HEK293 (cell line): ENCODE measurements at regions not wholly inside any gene's neighbourhood (a gene's known extent, or its start where the extent isn't known, plus 50 kb on each side); places are given as distances from the start of the nearest gene placed in this dataset.

ENCODE experiments used
- CTCF ChIA-PET: fragments of 350-600 bp; formaldehyde crosslinking; extraction: SDS; loops from one replicate; lab custom pipeline; 2021; ENCODE audit warnings: antibody characterized with exemption; lab: Yijun Ruan, JAX
- POLR2A ChIA-PET: fragments of 300-600 bp; formaldehyde crosslinking; extraction: SDS; loops from one replicate; lab custom pipeline; 2020; ENCODE audit warnings: antibody characterized with exemption, inconsistent platforms; lab: Yijun Ruan, JAX
- H3K27ac ChIP-seq: fragments of 200-500 bp; sonication (Bioruptor generic); 2 replicates; pipeline ENCODE4 v1.5.1; 2014; ENCODE audit warnings: low read depth, low read length, control low read depth, inconsistent platforms; ENCODE audit errors: extremely low read depth
- H3K36me3 ChIP-seq, 2 experiments: fragments of 200-500 bp in 1 of 2; sonication (Bioruptor generic) in 1 of 2; 1 replicate in 1 of 2; 2 replicates in 1 of 2; pipeline ENCODE4 v1.5.1; 2014 to 2017; ENCODE audit warnings: inconsistent platforms in 2 of 2, low read length in 2 of 2; ENCODE audit not compliant: control insufficient read depth in 2 of 2, insufficient read depth in 1 of 2
- H3K4me1 ChIP-seq: fragments of 200-500 bp; sonication (Bioruptor generic); 2 replicates; pipeline ENCODE4 v1.5.1; 2014; ENCODE audit warnings: mild to moderate bottlenecking, low read length, inconsistent platforms; ENCODE audit not compliant: control insufficient read depth, insufficient read depth
- H3K4me3 ChIP-seq: 2 replicates; pipeline ENCODE4 v1.5.1; 2011; ENCODE audit warnings: low read depth, mild to moderate bottlenecking, control low read depth, low read length, moderate library complexity
- H3K9me3 ChIP-seq: fragments of 200-500 bp; sonication (Bioruptor generic); 2 replicates; pipeline ENCODE4 v1.5.1; 2014; ENCODE audit warnings: low read depth, low read length, inconsistent platforms; ENCODE audit not compliant: control insufficient read depth, insufficient read depth
- EGR2 ChIP-seq: fragments of 450-650 bp; formaldehyde crosslinking; IDR thresholded peaks from 2 replicates; pipeline ENCODE4 v1.5.1; 2016; ENCODE audit warnings: low read depth, missing biosample characterization, missing genetic modification characterization
- PBX3 ChIP-seq: sonication (generic); formaldehyde crosslinking; IDR thresholded peaks from 2 replicates; pipeline ENCODE4 v1.8.1; 2022; ENCODE audit warnings: mild to moderate bottlenecking, moderate library complexity, missing genetic modification reagents
- PRDM4 ChIP-seq: fragments of 450-650 bp; formaldehyde crosslinking; IDR thresholded peaks from 2 replicates; pipeline ENCODE4 v1.5.1; 2017; ENCODE audit warnings: missing biosample characterization, missing genetic modification characterization
- ZBTB1 ChIP-seq: fragments of 450-650 bp; formaldehyde crosslinking; IDR thresholded peaks from 2 replicates; pipeline ENCODE4 v1.5.1; 2016; ENCODE audit warnings: missing biosample characterization, missing genetic modification characterization
- ZNF112 ChIP-seq: fragments of 450-650 bp; formaldehyde crosslinking; IDR thresholded peaks from 2 replicates; pipeline ENCODE4 v1.5.0; 2017; ENCODE audit warnings: missing biosample characterization, missing genetic modification characterization
- ZNF239 ChIP-seq: fragments of 450-650 bp; formaldehyde crosslinking; IDR thresholded peaks from 2 replicates; pipeline ENCODE4 v1.5.1; 2016; ENCODE audit warnings: missing biosample characterization, missing genetic modification characterization
- ZNF555 ChIP-seq: fragments of 450-650 bp; formaldehyde crosslinking; conservative IDR thresholded peaks from 2 replicates; pipeline ENCODE4 v1.5.1; 2017; ENCODE audit warnings: missing biosample characterization, mild to moderate bottlenecking, missing genetic modification characterization, inconsistent platforms
- ZNF596 ChIP-seq: fragments of 450-650 bp; IDR thresholded peaks from 2 replicates; pipeline ENCODE4 v1.5.0; 2018; ENCODE audit warnings: missing biosample characterization, mild to moderate bottlenecking, missing genetic modification characterization, moderate library complexity
- ZNF654 ChIP-seq: fragments of 450-650 bp; formaldehyde crosslinking; IDR thresholded peaks from 2 replicates; pipeline ENCODE4 v1.5.1; 2016; ENCODE audit warnings: low read depth, missing biosample characterization, missing genetic modification characterization
- ZSCAN23 ChIP-seq: fragments of 450-650 bp; formaldehyde crosslinking; IDR thresholded peaks from 2 replicates; pipeline ENCODE4 v1.5.1; 2016; ENCODE audit warnings: missing biosample characterization, missing genetic modification characterization
- TF ChIP-seq, protein P1 (sequence below): fragments of 450-650 bp; formaldehyde crosslinking; IDR thresholded peaks from 2 replicates; pipeline ENCODE4 v1.5.1; 2017; ENCODE audit warnings: missing biosample characterization, missing genetic modification characterization
- TF ChIP-seq, protein P2 (sequence below): fragments of 450-650 bp; formaldehyde crosslinking; IDR thresholded peaks from 2 replicates; pipeline ENCODE4 v1.5.1; 2016; ENCODE audit warnings: missing biosample characterization, missing genetic modification characterization
- TF ChIP-seq, protein P3 (sequence below): fragments of 450-650 bp; formaldehyde crosslinking; IDR thresholded peaks from 2 replicates; pipeline ENCODE4 v1.5.1; 2016; ENCODE audit warnings: missing biosample characterization, missing genetic modification characterization

DNA sequence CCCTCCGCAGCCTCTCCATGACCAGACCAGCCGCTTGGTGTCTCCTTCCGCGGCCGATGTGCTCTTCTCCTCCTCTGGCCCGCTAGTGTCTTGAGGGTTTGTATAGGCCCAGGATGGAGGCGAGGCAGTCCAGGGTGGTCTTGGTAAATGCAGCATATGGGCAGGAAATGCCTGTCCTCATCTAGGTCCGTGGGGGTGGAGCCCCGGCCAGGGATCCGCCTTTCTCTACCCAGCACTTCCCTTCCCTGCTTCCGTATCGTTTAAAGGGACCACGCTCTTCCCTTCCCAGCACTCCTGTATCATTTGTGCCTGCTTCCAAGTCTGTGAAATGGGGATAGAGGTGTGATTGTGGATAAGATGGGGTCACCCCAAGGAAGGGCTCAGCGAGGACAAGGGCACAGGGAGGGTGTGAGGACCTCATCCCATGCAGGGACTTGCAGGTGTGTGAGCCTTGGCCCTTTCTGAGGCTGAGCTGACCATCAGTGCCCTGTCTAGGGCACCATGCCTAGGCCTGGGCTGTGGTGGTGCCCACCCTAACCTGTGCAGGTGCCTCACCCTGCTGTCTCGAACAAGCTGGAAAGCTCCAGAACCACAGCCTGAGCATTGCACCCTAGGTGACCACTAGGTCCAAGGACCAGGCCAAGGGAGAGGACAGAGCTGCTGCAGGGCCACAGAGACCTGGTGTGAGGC, 326.8 kb upstream of the RTL1 start:
- H3K36me3 ChIP-seq, result no peaks in the 10 kb centered on the region
- CTCF ChIA-PET, result no interaction called here
- H3K4me1 ChIP-seq, result no peaks in the 10 kb centered on the region
- no peak overlapping the region for H3K4me3 ChIP-seq
- no peaks in the 10 kb centered on the region for H3K9me3 ChIP-seq
- TF ChIP-seq, protein P1, sequence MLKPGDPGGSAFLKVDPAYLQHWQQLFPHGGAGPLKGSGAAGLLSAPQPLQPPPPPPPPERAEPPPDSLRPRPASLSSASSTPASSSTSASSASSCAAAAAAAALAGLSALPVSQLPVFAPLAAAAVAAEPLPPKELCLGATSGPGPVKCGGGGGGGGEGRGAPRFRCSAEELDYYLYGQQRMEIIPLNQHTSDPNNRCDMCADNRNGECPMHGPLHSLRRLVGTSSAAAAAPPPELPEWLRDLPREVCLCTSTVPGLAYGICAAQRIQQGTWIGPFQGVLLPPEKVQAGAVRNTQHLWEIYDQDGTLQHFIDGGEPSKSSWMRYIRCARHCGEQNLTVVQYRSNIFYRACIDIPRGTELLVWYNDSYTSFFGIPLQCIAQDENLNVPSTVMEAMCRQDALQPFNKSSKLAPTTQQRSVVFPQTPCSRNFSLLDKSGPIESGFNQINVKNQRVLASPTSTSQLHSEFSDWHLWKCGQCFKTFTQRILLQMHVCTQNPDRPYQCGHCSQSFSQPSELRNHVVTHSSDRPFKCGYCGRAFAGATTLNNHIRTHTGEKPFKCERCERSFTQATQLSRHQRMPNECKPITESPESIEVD (tag by site-specific recombination), result no peak
- TF ChIP-seq PBX3 (CRISPR knock-in tag) (no peak), ZNF555 (tag by site-specific recombination) (no peak), ZNF239 (no peak), ZBTB1 (tag by site-specific recombination) (no peak)
- TF ChIP-seq, protein P2, sequence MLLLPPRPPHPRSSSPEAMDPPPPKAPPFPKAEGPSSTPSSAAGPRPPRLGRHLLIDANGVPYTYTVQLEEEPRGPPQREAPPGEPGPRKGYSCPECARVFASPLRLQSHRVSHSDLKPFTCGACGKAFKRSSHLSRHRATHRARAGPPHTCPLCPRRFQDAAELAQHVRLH (tag by site-specific recombination), result no peak
- TF ChIP-seq, all 188 proteins: peak for 0
- POLR2A ChIA-PET, result interaction anchor here (0.6 kb wide), 1 partner anchor 821 kb away, joined by 3 read pairs; no protein-coding TSS in a partner anchor
- H3K27ac ChIP-seq, result no peak overlapping the region

DNA sequence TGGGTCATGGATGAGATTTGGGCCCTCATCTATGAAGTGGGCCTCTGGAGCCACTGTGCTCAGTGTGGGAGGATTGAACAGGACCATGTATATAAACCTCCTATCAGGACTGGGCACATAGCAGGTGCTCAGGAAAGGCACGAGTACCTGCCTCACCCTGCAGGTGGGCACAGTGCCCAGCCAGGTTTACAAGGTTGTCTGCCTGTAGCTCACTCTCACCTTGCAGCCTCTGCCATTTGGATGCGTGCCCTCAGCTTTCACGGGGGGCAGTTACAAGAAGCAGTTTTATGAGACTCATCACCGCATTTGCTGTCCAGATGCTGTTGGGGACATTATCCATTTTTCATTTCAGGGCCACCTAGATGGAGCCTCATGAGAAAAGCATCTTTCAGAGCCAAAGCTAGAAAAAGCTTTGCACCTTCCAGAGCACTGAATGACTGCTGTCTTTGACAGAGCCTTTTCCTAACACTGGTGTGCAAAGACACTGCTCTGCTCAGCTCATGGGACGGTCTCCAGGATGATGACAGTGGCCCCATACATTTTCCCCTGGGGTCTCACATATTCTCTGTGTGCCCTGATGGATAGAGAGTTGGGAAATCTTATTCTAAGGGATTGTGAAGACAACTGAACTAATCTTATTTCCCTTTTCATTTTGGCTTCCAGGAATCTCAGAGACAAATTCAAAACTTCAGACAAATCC, 327.5 kb upstream of the RTL1 start:
- no peaks in the 10 kb centered on the region for H3K4me1 ChIP-seq
- ChIA-PET POLR2A (interaction anchor here (0.6 kb wide), 1 partner anchor 822 kb away, joined by 3 read pairs; no protein-coding TSS in a partner anchor), CTCF (no interaction called here)
- no peaks in the 10 kb centered on the region for H3K9me3 ChIP-seq
- no peak overlapping the region for H3K4me3 ChIP-seq
- TF ChIP-seq ZNF596 (tag by site-specific recombination) (no peak), ZNF654 (tag by site-specific recombination) (no peak), ZNF112 (tag by site-specific recombination) (no peak)
- no peaks in the 10 kb centered on the region for H3K36me3 ChIP-seq
- H3K27ac ChIP-seq, result no peak overlapping the region

GRCh38 chr14:101231828-101232227, 328.3 kb upstream of the RTL1 start:
- H3K9me3 ChIP-seq, result no peaks in the 10 kb centered on the region
- H3K4me1 ChIP-seq, result no peaks in the 10 kb centered on the region
- TF ChIP-seq PRDM4 (tag by site-specific recombination) (no peak), EGR2 (tag by site-specific recombination) (0 out of 2 replicates have a peak, but pooled peaks have one; percentile 23), ZSCAN23 (tag by site-specific recombination) (no peak)
- TF ChIP-seq, protein P3, sequence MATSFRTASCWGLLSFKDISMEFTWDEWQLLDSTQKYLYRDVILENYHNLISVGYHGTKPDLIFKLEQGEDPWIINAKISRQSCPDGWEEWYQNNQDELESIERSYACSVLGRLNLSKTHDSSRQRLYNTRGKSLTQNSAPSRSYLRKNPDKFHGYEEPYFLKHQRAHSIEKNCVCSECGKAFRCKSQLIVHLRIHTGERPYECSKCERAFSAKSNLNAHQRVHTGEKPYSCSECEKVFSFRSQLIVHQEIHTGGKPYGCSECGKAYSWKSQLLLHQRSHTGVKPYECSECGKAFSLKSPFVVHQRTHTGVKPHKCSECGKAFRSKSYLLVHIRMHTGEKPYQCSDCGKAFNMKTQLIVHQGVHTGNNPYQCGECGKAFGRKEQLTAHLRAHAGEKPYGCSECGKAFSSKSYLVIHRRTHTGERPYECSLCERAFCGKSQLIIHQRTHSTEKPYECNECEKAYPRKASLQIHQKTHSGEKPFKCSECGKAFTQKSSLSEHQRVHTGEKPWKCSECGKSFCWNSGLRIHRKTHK (tag by site-specific recombination), result no peak
- TF ChIP-seq, all 188 proteins: peak for 1
- Histone ChIP-seq H3K36me3 (no peaks in the 10 kb centered on the region), H3K4me3 (no peak overlapping the region), H3K27ac (no peak overlapping the region)
- CTCF ChIA-PET, result interaction anchor here (0.6 kb wide), 1 partner anchor 553 kb away, joined by 4 read pairs; no protein-coding TSS in a partner anchor
- POLR2A ChIA-PET, result no interaction called here
